Endothelial cell (in vitro differentiated cells): ENCODE measurements at regions not wholly inside any gene's neighbourhood (a gene's known extent, or its start where the extent isn't known, plus 50 kb on each side); places are given as distances from the start of the nearest gene placed in this dataset.

Experiments
- DNase-seq: peaks from one replicate; pipeline ENCODE4 v3.0.0; 2021; ENCODE audit warnings: low spot score
- H3K27ac Mint-ChIP-seq: one replicate; pipeline ENCODE4 v1.8.0; 2021; ENCODE audit warnings: mixed read lengths, inconsistent platforms; ENCODE audit not compliant: unreplicated experiment
- H3K27me3 Mint-ChIP-seq: one replicate; pipeline ENCODE4 v1.8.0; 2021; ENCODE audit warnings: mild to moderate bottlenecking, moderate library complexity, mixed read lengths, inconsistent platforms; ENCODE audit not compliant: unreplicated experiment
- H3K36me3 Mint-ChIP-seq: one replicate; pipeline ENCODE4 v1.8.0; 2021; ENCODE audit warnings: mild to moderate bottlenecking, low read depth, mixed read lengths, inconsistent platforms; ENCODE audit not compliant: unreplicated experiment
- H3K4me1 Mint-ChIP-seq: one replicate; pipeline ENCODE4 v1.8.0; 2021; ENCODE audit warnings: mild to moderate bottlenecking, mixed read lengths, inconsistent platforms; ENCODE audit not compliant: unreplicated experiment
- H3K4me3 Mint-ChIP-seq: one replicate; pipeline ENCODE4 v1.8.0; 2021; ENCODE audit warnings: mild to moderate bottlenecking, mixed read lengths, inconsistent platforms; ENCODE audit not compliant: unreplicated experiment
- H3K9me3 Mint-ChIP-seq: one replicate; pipeline ENCODE4 v1.8.0; 2021; ENCODE audit warnings: mixed read lengths, inconsistent platforms; ENCODE audit not compliant: unreplicated experiment
- TF ChIP-seq, protein P1 (sequence below): fragments of 200-600 bp; sonication (generic); IDR thresholded peaks from one replicate; pipeline ENCODE4 v1.5.0; 2021; ENCODE audit warnings: antibody characterized with exemption; ENCODE audit not compliant: unreplicated experiment

DNA sequence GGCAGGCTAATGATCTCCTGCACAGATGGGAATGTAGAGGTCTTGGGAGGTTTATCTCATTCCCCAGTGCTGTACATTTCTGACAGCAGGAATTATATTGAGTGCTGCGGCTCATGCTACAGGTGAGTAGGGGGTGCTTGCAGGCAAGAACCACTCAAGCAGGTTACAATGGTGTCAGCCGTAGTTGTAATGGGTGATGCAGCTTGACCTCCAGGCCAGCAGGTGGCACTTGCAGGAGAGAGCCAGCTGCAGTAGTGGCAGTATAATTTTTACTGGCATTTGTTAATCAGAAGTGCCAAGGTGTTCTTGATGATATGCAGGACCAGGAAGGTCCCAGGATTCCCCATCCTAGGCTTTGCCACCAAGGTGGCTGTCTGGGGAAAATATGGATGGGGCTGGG is 759.6 kb upstream of the NDST4 start:
- H3K27me3 Mint-ChIP-seq = no peaks in the 10 kb centered on the region
- DNase-seq = no peak
- no peaks in the 10 kb centered on the region for H3K4me1 Mint-ChIP-seq
- no peaks in the 10 kb centered on the region for H3K9me3 Mint-ChIP-seq
- H3K36me3 Mint-ChIP-seq = no peaks in the 10 kb centered on the region
- H3K27ac Mint-ChIP-seq = no peak overlapping the region
- H3K4me3 Mint-ChIP-seq = no peak overlapping the region
- TF ChIP-seq, protein P1, sequence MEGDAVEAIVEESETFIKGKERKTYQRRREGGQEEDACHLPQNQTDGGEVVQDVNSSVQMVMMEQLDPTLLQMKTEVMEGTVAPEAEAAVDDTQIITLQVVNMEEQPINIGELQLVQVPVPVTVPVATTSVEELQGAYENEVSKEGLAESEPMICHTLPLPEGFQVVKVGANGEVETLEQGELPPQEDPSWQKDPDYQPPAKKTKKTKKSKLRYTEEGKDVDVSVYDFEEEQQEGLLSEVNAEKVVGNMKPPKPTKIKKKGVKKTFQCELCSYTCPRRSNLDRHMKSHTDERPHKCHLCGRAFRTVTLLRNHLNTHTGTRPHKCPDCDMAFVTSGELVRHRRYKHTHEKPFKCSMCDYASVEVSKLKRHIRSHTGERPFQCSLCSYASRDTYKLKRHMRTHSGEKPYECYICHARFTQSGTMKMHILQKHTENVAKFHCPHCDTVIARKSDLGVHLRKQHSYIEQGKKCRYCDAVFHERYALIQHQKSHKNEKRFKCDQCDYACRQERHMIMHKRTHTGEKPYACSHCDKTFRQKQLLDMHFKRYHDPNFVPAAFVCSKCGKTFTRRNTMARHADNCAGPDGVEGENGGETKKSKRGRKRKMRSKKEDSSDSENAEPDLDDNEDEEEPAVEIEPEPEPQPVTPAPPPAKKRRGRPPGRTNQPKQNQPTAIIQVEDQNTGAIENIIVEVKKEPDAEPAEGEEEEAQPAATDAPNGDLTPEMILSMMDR = no peak

DNA sequence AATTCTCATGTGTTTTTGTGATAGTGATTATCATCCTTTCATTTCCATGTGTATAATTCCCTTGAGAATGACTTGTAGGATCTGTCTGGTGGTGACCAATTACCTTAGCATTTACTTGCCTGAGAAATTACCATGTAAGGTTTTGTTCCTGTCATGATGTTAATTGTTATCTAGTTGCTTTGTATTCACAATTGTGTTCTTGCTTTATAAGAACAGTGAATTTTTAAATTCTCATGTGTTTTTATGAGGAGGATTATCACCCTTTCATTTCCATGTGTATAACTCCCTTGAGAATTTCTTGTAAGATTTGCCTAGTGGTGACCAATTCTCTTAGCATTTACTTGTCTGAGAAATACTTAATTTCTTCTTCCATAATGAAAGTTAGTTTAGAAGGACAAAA is 758.2 kb upstream of the NDST4 start:
- Mint-ChIP-seq H3K27me3 (no peaks in the 10 kb centered on the region), H3K4me1 (no peaks in the 10 kb centered on the region), H3K36me3 (no peaks in the 10 kb centered on the region), H3K27ac (no peak overlapping the region), H3K9me3 (no peaks in the 10 kb centered on the region), H3K4me3 (no peak overlapping the region)
- TF ChIP-seq, protein P1 = no peak
- no peak for DNase-seq

GRCh38 chr4:115866364-115866896 is 753.0 kb upstream of the NDST4 start:
- Mint-ChIP-seq H3K4me3 (no peak overlapping the region), H3K27ac (no peak overlapping the region), H3K27me3 (no peaks in the 10 kb centered on the region), H3K36me3 (no peaks in the 10 kb centered on the region), H3K9me3 (no peaks in the 10 kb centered on the region), H3K4me1 (no peaks in the 10 kb centered on the region)
- DNase-seq = no peak
- TF ChIP-seq, protein P1 = no peak

DNA sequence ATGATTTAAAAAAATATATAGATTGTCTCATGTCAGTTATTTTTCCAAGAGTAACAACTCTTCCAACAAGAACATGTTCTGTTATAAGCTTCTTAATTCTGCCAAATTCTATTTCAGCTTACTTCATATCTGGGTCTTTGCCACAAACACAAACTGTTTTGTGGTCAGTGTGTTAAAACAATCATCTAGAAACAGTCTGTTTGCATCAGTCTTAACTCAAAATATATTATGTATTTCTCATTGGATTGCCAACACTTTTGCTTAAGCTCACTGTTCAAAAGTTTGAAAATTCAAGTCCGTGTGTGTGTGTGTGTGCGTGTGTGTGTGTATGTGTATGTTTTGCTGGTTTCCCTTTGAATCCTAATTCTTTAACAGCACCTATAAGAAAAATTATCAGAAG is 752.3 kb upstream of the NDST4 start:
- Mint-ChIP-seq H3K4me1 (no peaks in the 10 kb centered on the region), H3K36me3 (no peaks in the 10 kb centered on the region), H3K27me3 (no peaks in the 10 kb centered on the region), H3K4me3 (no peak overlapping the region), H3K27ac (no peak overlapping the region), H3K9me3 (no peaks in the 10 kb centered on the region)
- TF ChIP-seq, protein P1 = no peak
- no peak for DNase-seq

- no peak overlapping the region for H3K27ac Mint-ChIP-seq
Measured at GRCh38 chr4:115852767-115853091, 739.3 kb upstream of the NDST4 start.

More at GRCh38 chr4:115852767-115853091, 739.3 kb upstream of the NDST4 start:
- Mint-ChIP-seq H3K9me3 (no peaks in the 10 kb centered on the region), H3K27me3 (peaks cover 2% of the 10 kb centered on the region), H3K4me1 (no peaks in the 10 kb centered on the region), H3K36me3 (no peaks in the 10 kb centered on the region), H3K4me3 (no peak overlapping the region)
- DNase-seq = no peak
- TF ChIP-seq, protein P1 = no peak
